Heart left ventricle (tissue), 16 donors: ENCODE measurements at regions not wholly inside any gene's neighbourhood (a gene's known extent, or its start where the extent isn't known, plus 50 kb on each side); places are given as distances from the start of the nearest gene placed in this dataset.
A peak's percentile ranks its signal among the peaks of the same experiment; 100 is the strongest.

Experiments
- ATAC-seq, 4 donors: fragments of 200-7000 bp; cut with Tn5 transposase; one replicate each; pipeline ENCODE4 v1.9.1; 2020 to 2022; ENCODE audit warnings: moderate library complexity in 4 of 4, mild to moderate bottlenecking in 3 of 4, moderate number of reproducible peaks in 1 of 4
- DNase-seq, 5 donors: peaks; one replicate each; pipeline ENCODE4 v3.0.0-alpha.2; 2020
- H3K27ac ChIP-seq, 12 donors: fragments of 200-600 bp; sonication (generic) in 4 of 12; one replicate each; pipeline versions ENCODE4 v1.5.0 to v1.8.0; 2016 to 2022; ENCODE audit warnings: mild to moderate bottlenecking in 2 of 12
- H3K27me3 ChIP-seq, 9 donors: fragments of 200-600 bp; sonication (generic) in 2 of 9; one replicate each; pipeline versions ENCODE4 v1.5.1 to v1.8.0; 2016 to 2022; ENCODE audit warnings: mild to moderate bottlenecking in 3 of 9
- H3K36me3 ChIP-seq, 9 donors: fragments of 200-600 bp; sonication (generic) in 2 of 9; one replicate each; pipeline versions ENCODE4 v1.5.0 to v1.8.0; 2018 to 2022; ENCODE audit warnings: mild to moderate bottlenecking in 2 of 9
- H3K4me1 ChIP-seq, 12 donors: fragments of 200-600 bp; sonication (generic) in 4 of 12; one replicate each; pipeline versions ENCODE4 v1.5.0 to v1.8.0; 2016 to 2022; ENCODE audit warnings: mild to moderate bottlenecking in 3 of 12
- H3K4me3 ChIP-seq, 12 donors: fragments of 200-600 bp; sonication (generic) in 4 of 12; one replicate each; pipeline versions ENCODE4 v1.5.0 to v1.8.0; 2017 to 2022; ENCODE audit warnings: mild to moderate bottlenecking in 9 of 12, moderate library complexity in 4 of 12
- H3K9me3 ChIP-seq, 12 donors: fragments of 200-600 bp; sonication (generic) in 4 of 12; one replicate each; pipeline versions ENCODE4 v1.5.0 to v1.8.0; 2016 to 2022; ENCODE audit warnings: mild to moderate bottlenecking in 1 of 12
- POLR2A ChIP-seq, 2 donors: fragments of 450-650 bp; IDR thresholded peaks; one replicate each; pipeline ENCODE4 v1.6.1; 2017; ENCODE audit warnings: antibody characterized with exemption in 2 of 2, mild to moderate bottlenecking in 2 of 2, moderate library complexity in 2 of 2
- WGBS, 4 donors: extraction: QIAGEN DNeasy Blood & Tissue Kit in 2 of 4; methylation state at CpG; one replicate each; pipeline versions ENCODE4 v1.1.5 to v1.1.7; 2013 to 2018; 5-methylcytosine and 5-hydroxymethylcytosine counted together
- intact Hi-C, 10 donors: fragments of 100-400 bp; cut with DNase I; formaldehyde crosslinking; loops; one replicate each; pipeline versions ENCODE4 v1.11.1 to v1.14.2; 2022
- TF ChIP-seq, protein P1 (sequence below), 12 donors: fragments of 200-600 bp; sonication (generic) in 4 of 12; IDR thresholded peaks; one replicate each; pipeline versions ENCODE4 v1.5.0 to v1.8.0; 2018 to 2022; ENCODE audit warnings: antibody characterized with exemption in 12 of 12, mild to moderate bottlenecking in 5 of 12
- donor health status: ischemic (EF 13 %, LVEDD 7.1; RV severe dilation, severe dysfunction).
- donor health status: healthy with polysubstance abuse.
- donor health status: DM: no; HTN: yes; CAD: no.
- donor health status: DM: no; HTN: no; CAD: no.
- donor health status: ischemic (EF 25% LVEDD 6.9; RV normal size, moderate dysfunction).
- donor health status: ischemic (EF 25% LVEDD 5.7; RV mildly dilated, moderate dysfunction).
- donor health status: healthy.
- donor health status: DM: yes; HTN: yes; CAD: no.
- donor health status: ischemic (EF 35%, LVEDD 5.7; RV mildly dilated, moderate dysfunction).
- donor health status: nonischemic (EF 11% LVEDD 7.7; RV severe dilation, severe dysfunction).
- donor health status: DM: yes; HTN: yes; CAD: no.
- donor health status: PGD.
- donor health status: ischemic (EF 29% LVEDD 5.4; RV normal size, mild dysfunction).
- donor health status: nonischemic (EF 23%, LVEDD 6.1; RV moderate dilation, normal function).

DNA sequence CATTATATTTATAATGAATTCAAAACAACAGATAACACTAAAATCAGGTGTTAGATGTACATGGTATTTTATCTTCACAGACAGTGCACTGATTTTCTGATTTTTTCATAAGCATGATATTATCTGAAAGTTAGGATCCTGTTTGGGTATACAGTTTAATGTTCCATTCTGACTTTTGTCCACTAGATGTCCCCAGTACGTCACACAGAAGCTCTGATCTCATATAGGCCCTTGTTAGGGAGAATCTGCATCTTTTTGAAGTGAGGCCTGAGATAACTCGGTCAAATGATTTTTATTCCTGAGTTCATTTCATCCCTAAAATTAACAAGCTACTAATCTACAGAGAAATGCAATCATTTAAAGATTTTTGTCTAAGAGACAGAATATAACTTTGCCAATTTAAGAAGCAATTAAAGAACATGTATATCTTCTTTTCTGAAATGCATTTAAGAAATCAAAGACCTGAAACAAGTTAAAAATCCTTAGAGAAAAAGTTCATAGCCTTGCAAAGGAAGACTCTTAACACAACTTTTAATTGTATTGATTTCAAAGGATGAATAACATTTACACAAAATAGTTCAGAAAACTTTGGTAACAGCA is 72.0 kb upstream of the TES start:
- DNase-seq = no peak
- no peak for TF ChIP-seq POLR2A (IDR thresholded peaks at IDR 0.05)
- TF ChIP-seq, protein P1, sequence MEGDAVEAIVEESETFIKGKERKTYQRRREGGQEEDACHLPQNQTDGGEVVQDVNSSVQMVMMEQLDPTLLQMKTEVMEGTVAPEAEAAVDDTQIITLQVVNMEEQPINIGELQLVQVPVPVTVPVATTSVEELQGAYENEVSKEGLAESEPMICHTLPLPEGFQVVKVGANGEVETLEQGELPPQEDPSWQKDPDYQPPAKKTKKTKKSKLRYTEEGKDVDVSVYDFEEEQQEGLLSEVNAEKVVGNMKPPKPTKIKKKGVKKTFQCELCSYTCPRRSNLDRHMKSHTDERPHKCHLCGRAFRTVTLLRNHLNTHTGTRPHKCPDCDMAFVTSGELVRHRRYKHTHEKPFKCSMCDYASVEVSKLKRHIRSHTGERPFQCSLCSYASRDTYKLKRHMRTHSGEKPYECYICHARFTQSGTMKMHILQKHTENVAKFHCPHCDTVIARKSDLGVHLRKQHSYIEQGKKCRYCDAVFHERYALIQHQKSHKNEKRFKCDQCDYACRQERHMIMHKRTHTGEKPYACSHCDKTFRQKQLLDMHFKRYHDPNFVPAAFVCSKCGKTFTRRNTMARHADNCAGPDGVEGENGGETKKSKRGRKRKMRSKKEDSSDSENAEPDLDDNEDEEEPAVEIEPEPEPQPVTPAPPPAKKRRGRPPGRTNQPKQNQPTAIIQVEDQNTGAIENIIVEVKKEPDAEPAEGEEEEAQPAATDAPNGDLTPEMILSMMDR (IDR thresholded peaks at IDR 0.05) = peak; percentile 64 to 86 (median 77)
- peak; percentile 63 to 88 (median 84) for ATAC-seq
- Histone ChIP-seq H3K4me3 (no peak overlapping the region), H3K36me3 (no peaks in the 10 kb centered on the region), H3K9me3 (no peaks in the 10 kb centered on the region), H3K4me1 (peaks cover 0 to 9% (median 0%) of the 10 kb centered on the region in 12 donors), H3K27me3 (no peaks in the 10 kb centered on the region), H3K27ac (peak overlapping the region in 1 of 12 donors; percentile 64)
- 9 to 12% (median 10%) methylated on average over 2 of the region's 2 CpGs for WGBS, 4 donors
- intact Hi-C loops = loop anchor here in 2 of 10 donors (2.0 kb wide), 2 partner anchors 94 to 98 kb away; no protein-coding TSS in a partner anchor

DNA sequence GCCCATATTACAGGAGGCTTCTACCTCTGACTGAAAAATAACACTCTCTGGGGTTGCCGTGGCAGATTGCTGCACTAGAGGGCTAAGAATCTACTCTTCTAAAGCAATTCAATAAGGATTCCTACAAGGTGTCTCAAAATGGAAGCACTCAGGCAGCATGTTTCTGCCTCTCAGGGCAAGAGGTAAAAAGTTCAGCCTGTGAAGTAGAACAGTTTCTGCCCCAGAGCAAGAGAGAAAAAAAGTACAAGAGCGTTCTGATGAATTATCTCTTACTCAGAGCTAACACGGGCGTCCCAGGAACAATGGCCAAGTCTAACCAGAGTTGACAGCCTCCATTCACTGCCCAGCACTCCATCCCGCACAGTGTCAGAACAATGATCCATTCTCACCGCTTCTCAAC is 71.3 kb upstream of the TES start:
- ATAC-seq (peak; percentile 67 to 89 (median 78)), DNase-seq (peak in 1 of 5 donors; percentile 25)
- TF ChIP-seq POLR2A (IDR thresholded peaks at IDR 0.05) = no peak
- TF ChIP-seq, protein P1 (IDR thresholded peaks at IDR 0.05) = no peak
- H3K9me3 ChIP-seq = no peaks in the 10 kb centered on the region
- H3K36me3 ChIP-seq = no peaks in the 10 kb centered on the region
- intact Hi-C loops = loop anchor here in 2 of 10 donors (2.0 kb wide), 2 partner anchors 94 to 98 kb away; no protein-coding TSS in a partner anchor
- no peak overlapping the region for H3K4me3 ChIP-seq
- peaks cover 0 to 9% (median 0%) of the 10 kb centered on the region in 12 donors for H3K4me1 ChIP-seq
- no peaks in the 10 kb centered on the region for H3K27me3 ChIP-seq
- H3K27ac ChIP-seq = peak overlapping the region in 1 of 12 donors; percentile 64
- WGBS, 4 donors = 53 to 55% (median 54%) methylated on average over 6 of the region's 6 CpGs

DNA sequence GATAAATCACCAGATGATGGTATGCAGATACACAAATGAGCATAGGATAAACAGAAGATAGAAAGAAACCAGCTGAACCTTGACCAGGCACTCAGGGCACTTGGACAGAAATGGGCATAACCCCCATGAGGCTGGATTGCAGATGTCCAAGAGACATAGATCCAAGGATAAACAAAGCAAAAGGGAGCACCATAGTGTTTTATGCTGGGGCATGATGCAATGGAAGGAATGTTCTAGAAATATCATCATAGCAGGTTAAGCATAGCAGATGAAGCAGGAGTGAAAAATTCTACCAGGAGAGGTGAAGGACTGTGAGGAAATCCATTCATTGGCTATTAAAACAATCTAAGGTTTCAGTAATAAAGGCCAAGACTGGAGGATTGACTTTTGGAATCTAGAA is 70.5 kb upstream of the TES start:
- ATAC-seq (no peak), DNase-seq (no peak)
- Histone ChIP-seq H3K27me3 (no peaks in the 10 kb centered on the region), H3K27ac (no peak overlapping the region), H3K4me1 (peaks cover 0 to 9% (median 0%) of the 10 kb centered on the region in 12 donors), H3K9me3 (no peaks in the 10 kb centered on the region), H3K4me3 (no peak overlapping the region), H3K36me3 (no peaks in the 10 kb centered on the region)
- intact Hi-C loops = loop anchor here in 2 of 10 donors (2.0 kb wide), 2 partner anchors 93 to 97 kb away; no protein-coding TSS in a partner anchor
- no peak for TF ChIP-seq POLR2A (IDR thresholded peaks at IDR 0.05)
- TF ChIP-seq, protein P1 (IDR thresholded peaks at IDR 0.05) = no peak

DNA sequence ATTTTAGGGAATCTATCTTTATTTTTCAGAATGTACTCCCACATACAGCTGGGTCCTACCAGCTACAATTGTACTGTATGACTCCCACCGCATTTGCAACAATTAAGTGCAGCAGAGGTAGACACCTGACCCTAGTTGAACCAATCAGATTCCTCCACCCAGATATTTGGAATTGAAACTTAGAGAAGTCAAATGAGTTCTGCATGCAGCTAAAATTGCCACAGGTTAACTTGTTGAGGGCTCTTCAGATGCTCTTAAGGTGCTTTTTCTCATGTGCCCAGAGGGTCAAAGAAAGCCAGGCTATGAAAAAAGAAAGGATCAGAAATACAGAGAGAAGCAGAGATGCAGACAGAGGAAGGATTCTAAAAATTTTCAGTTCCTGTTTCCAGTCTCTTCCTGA is 68.0 kb upstream of the TES start:
- Histone ChIP-seq H3K27me3 (no peaks in the 10 kb centered on the region), H3K36me3 (no peaks in the 10 kb centered on the region), H3K4me3 (no peak overlapping the region), H3K27ac (no peak overlapping the region), H3K9me3 (no peaks in the 10 kb centered on the region), H3K4me1 (peaks cover 0 to 9% (median 0%) of the 10 kb centered on the region in 12 donors)
- intact Hi-C loops = no loop called here
- DNase-seq (no peak), ATAC-seq (no peak)
- 96 to 100% (median 98%) methylated on average over 1 of the region's 1 CpG for WGBS, 4 donors
- no peak for TF ChIP-seq POLR2A (IDR thresholded peaks at IDR 0.05)

DNA sequence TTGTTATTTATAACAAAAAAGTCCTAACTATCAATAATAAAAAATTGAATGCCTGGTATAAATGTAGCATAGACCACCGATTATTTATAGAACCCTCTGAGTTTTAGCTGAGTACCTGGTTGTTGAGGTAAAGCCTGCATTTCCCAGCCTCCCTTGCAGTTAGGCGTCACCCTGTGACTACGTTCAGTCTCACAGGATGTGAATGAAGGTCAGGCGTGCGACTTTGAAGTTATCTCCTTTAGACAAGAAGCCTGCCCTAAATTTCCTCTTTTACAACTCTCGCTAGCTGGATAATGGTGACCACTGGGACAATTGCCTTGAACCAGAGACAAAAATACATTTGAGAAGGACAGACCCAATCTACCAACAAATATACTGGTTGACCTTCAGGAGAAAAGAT is 67.5 kb upstream of the TES start:
- Histone ChIP-seq H3K27me3 (no peaks in the 10 kb centered on the region), H3K4me1 (peaks cover 0 to 9% (median 0%) of the 10 kb centered on the region in 12 donors), H3K27ac (no peak overlapping the region), H3K36me3 (no peaks in the 10 kb centered on the region), H3K4me3 (no peak overlapping the region), H3K9me3 (no peaks in the 10 kb centered on the region)
- no peak for DNase-seq
- TF ChIP-seq, protein P1 (IDR thresholded peaks at IDR 0.05) = no peak
- TF ChIP-seq POLR2A (IDR thresholded peaks at IDR 0.05) = no peak
- ATAC-seq = no peak
- 54 to 65% (median 58%) methylated on average over 6 of the region's 6 CpGs for WGBS, 4 donors
- intact Hi-C loops = no loop called here
